Activated naive CD4-positive, alpha-beta T cell treated with anti-CD3 and anti-CD28 coated beads, Interleukin-2, amount 50 U/mL, for 16 hours (primary cell): ENCODE measurements at regions not wholly inside any gene's neighbourhood (a gene's known extent, or its start where the extent isn't known, plus 50 kb on each side); places are given as distances from the start of the nearest gene placed in this dataset.

ENCODE experiments used
- DNase-seq: peaks from one replicate; pipeline ENCODE4 v3.0.0-alpha.2; 2020

DNA sequence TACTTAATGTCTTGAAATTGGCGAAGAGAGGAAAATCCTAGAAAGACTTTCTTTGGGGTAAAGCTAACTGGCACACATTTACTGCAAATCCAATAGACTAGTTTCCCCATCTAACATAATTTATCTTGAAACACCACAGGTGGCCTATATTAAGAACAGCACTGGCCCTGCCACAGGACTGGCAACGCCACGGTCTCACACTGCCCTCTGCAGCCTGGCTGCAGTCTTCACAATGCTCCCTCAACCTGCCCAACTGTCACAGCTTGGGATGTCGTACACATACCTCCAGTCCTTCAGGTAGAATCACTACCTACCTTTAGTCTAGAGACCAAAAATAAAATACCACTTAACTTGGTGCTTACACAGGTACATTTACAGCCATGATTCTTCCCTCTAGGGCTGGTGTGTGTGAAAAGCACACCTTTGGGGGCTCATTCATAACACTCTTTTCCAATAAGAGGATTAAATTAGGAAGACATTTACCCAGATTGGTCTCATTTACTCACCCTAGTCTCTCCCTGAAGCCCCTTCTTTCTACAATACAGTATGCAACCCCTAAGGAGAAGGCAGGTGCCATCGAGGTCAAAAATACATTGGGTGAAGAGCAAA is 222.2 kb downstream of the C1D start:
- peak; percentile 15 for DNase-seq

DNA sequence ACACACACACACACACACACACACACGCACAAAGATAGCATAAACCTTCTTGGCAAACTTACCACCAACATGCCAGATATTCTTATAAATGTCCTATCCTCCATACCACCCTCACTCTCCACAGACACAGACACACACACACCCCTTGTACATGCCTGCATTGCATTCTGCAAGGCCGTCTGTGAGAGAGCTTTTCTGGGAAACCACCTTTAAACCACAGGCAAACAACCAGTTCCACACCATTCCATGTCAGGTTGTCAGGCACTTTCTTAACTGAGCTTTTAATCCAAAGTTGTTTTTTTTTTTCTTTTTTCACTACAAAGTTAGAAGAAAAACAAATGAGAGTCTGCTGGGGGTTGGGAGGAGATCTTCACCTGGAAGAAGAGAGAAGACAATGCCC is 221.1 kb downstream of the C1D start:
- no peak for DNase-seq

GRCh38 chr2:67842375-67842959 is 220.3 kb downstream of the C1D start:
- no peak for DNase-seq

DNA sequence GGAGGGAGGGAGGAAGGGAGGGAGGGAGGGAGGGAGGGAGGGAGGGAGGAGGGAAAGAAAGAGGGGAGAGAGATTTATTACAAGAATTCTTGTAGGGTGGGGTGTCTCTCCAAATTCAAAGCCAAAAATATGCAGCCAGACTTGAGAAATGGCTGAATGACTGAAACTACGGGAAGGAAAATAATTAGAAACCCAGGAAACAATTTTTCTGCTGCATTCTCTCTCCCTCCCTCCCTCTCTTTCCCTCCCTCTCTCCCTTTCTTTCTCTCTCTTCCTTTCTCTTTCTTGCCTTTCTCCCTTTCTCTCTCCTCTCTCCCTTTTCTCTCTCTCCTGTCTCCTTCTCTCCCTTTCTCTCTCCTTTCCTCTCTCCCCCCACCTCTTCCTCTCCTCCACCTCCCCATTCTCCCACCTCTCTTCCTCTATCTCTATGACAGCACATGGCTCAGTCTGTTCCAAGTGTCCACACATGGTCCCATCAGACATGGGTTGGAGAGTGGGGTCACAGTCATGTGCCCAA is 218.7 kb downstream of the C1D start:
- DNase-seq: no peak

DNA sequence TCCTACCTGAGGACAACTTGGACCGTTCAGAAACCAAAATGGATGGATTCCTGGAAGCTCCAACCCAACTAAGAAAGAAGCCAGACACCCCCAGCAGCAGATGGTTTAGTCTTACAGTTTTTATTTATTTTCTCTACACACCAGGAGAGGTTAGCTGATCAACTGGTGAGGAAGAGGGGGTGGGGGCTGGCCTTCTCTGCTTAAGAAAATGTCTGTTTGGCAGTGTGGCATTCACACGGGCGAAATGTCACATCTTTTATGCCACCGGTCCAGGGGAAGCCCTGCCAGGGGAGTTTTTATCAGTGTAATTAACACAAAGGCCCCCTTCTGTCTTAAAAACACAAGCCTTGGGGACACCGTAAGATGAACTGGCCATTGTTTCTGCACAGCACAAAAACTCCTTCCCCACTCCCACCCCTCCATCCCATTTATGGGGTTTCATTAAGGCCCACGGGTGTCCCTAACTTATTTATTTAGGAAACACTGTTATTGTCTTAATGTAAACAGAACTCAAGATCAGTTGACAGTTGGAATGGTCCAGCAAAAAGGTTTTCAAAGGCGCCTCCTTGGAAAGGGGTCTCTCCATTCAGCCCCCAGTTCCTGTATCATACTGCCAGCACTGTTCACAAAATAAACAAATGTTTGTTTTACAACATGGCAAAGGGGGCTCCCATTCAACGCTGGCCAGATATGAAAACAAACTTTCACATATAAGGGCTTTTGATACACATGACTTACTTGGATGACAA is 217.0 kb downstream of the C1D start:
- DNase-seq: no peak

DNA sequence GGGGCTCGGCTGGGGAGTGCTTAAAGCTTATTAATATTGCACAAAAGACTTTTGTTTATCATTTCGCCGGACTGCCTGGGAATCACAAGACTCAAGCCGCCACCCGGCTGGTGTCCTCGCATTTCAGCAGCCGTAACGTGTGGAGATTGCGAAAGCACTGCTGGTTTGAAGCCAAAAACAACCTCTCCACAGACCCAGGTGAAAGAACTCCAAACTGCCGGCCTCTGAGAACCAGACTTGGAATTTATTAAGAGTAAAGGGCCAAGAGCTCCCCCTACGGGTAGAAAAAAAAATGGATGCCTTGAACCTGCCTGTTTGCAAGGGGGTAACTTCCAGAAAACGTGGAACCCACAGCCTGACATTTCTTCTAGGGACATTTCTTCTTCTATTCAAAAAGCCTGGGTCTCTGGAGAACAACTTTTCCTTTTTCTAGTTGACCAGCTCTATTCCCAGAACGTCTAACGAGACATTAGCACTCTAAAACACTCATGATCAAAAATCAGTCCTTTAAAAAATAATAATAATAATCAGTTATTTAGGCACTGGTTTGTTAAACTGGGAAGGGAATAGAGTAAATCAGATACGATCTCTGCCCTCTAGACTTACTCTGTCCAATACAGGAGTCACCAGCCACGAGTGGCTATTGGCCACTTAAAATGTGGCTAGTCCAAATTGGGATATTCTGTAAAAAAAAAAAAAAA is 216.3 kb downstream of the C1D start:
- no peak for DNase-seq

GRCh38 chr2:67848551-67849285 is 214.1 kb downstream of the C1D start:
- no peak for DNase-seq

GRCh38 chr2:67851016-67851415 is 211.8 kb downstream of the C1D start:
- DNase-seq: no peak

DNA sequence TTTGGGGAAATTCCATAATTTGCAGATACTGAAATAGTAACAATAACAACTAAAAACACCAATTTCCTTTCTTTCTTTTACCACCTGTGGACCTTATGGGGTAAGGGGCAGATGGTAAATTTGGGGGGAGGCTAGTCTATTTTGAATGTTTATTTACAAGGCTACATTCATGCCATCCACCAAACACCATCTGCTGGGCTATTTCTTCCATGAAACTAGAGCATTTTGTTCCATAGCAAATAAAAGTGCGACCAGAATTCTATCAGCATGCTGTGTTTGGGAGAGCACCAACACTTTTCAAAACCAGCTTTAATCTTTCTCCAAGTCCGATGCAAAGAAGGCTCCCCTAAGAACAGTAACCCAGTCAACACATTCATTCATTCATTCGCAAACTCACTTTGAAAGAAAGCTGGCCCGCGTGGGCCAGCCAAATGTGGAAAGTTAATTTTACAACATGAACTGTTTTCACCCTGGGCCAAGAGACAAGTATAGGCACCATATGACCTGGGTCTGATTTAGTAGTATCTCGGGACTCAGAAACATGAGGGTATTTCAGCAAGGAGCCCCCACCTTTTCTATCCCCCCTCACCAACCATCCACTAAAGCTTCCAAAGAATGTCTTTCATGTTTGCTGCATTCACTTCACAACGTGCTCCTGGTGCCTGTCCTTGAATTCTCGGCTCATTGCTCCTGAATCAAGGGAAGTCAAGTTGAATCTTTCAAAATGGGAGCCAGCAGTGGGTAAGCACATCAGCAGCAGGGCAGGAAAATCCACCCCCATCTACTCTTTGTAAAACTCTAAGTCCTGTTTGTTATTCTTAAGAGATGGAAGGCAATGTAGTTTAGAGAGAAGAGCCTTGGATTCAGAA is 210.6 kb downstream of the C1D start:
- no peak for DNase-seq

DNA sequence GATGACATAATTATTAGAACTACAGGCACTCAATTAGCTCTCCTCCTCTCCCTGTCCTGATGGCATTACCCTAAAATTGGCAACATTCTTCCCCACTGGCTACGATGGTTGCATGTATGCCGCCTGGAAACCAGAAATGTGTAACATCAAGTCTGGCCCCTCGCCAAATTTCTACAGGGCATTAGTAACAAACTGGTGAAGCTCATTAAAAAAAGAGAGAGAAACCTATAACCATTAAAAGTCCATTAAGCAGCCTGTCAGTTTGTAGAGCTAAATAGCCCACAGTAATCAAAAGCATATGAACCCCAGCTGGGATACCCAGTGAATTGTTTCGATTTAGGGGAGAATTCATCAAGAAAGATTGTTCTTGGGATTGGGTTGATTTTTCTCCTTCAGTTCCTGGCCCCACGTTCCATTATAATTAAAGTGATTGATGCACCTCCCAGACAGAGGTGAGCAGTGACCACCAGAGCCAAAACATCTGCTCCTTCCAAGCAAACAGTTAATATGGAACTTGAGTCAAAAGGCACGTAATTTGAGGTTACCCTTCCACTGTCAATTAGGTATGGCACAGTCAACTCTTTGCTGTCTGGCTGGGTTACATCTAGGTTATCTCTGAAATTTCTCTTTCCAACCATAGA is 208.6 kb downstream of the C1D start:
- DNase-seq: no peak

GRCh38 chr2:67854798-67855197 is 208.0 kb downstream of the C1D start:
- no peak for DNase-seq

DNA sequence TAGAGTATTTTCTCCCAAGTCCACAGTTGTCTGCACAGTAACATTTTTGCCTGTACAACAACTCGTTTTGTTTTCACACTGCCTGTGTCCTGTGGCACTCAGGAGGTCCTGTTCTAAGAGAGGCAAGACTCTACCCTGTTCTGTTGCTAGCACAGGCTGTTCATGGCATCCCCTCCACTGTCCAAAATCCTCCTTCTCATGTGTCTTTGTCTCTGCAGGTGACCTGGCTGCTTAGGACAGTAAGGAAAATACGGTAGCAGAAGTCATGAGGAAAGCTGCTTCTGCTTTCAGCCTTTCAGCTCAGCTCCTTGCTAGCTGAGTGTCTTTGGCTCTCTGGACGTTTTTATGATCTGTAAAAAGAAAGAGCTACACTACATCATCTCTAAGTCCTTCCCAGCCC is 205.9 kb downstream of the C1D start:
- no peak for DNase-seq

DNA sequence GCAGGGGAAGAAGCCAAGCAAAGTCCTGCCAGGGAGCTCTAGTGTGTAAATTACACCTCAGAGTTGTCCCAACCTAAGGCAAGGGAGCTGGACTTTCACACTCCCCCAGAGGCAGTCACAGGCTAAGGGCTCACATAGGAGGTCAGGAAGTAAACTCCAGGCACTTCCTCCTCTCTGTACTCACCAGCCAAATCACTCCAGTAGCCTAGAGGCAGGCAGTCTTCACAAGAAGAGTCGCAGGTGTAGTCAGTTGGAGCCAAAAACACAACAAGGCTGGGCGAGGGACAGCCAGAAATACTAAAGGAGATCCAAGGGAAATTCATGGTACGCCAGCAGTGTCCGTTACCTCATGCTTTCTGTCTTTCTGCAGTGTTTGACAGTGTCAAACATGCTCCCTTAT is 205.0 kb downstream of the C1D start:
- DNase-seq: no peak

- no peak for DNase-seq
Observed at GRCh38 chr2:67858886-67859285, 203.9 kb downstream of the C1D start.

DNA sequence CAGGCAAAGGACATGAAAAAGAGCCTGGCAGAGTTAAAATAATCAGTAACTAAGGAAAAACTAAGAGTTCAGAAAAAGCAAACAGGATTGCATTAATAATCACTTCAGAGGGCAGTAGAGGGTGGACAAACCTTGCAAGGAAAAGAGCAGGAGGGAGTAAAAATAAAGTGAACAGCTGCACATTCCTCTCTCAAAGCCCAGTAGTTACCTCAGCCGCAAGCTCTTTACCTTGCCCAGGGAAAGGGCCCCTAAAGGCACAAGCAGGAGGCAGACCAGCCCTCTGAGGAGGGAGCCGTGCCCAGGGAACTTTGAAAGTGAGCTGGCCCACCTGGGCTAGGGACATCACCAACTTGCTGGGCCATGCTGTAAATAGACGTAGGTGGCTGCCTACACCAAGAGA is 196.9 kb downstream of the C1D start:
- DNase-seq: no peak

DNA sequence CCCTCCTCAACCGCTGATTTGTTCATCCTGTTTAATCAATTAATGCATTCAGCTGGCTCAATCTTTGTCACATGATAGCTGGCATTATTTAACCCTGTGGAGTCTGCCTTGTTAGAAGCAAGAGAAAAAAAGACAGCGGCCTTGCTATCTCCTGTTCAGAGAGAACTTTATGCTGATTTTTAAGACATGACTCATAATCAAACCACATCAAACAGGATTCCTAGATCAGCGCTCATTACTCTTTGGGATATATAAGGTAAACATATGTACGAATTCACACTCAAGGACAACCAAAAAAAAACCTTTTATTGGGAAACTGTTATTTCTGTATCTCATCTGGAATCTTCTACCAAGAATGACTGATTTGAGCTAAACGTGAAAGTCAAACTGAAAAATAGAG is 195.1 kb downstream of the C1D start:
- DNase-seq: no peak

DNA sequence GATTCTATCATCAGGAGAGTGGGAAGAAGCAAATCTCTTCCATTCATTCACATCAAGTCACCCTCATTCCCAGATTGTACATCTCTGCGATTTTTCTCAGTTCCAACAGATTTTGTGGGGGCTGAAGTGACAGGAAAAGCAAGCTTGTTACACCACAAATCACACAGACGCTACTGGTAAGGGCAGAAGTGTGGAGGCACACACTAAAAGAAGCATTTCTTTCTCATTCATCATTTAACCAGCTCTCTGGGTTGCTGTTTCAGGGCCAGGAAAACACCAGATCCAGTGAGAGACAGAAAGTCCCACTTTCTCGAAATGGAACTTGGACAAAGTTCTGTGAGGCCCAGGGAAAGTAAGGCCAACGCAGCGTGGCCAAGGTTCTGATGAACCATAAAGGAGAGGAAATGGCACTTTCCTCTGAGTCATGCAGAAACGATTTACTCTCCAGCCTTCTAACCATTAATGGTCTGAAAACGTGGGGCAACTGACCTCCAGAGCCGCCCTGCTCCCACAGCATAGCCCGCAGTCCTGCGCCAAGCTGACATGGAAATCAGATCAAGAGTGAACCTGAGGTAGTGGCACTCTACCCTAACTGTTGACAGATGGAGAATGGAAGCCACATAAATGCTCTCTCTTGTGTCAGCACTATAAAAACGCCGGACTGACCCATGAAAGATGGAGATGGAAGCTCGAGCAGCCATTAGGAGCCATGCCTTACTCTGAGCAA is 191.0 kb downstream of the C1D start:
- no peak for DNase-seq

- DNase-seq: no peak
Observed at GRCh38 chr2:67872481-67872880, 190.3 kb downstream of the C1D start.

DNA sequence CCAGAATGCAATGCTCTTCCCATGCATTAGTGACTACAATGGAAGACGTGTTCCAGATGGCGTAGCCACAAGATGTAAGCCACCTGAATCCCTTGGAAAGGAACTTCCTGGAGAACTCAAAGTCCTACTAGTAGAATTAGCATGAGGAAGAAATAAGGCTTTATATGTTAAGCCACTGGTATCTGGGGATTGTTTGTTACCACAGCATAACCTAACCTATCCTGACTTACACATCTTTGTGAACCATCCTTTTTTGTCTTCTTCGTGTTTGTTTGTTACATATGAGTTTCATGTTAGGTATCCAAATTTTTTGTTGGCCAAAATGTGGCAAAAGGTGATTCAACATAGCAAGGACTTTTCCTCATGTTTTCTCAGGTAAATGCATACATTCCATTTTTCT is 188.9 kb downstream of the C1D start:
- no peak for DNase-seq

DNA sequence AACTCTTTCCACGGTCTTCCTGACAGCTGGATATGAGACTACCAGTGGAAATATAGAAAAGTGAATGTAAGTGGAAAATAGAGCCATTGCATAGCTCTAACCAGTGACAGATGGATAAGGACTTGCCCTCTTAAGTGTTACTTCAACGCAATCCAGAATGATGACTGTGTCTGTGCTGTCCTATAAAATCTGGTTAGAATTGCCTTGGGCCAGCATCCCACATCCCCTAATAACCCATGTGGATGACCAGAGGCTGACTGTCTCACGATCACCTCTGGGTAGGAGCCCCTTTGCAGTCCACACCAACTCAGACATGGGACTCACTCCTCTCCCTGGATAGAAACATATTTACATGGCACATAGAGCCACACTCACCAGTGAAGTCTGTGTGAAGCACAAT is 186.6 kb downstream of the C1D start:
- no peak for DNase-seq

GRCh38 chr2:67877301-67877700 is 185.5 kb downstream of the C1D start:
- DNase-seq: no peak
